DOHH2 (cell line): ENCODE measurements at regions not wholly inside any gene's neighbourhood (a gene's known extent, or its start where the extent isn't known, plus 50 kb on each side); places are given as distances from the start of the nearest gene placed in this dataset.

Experiments
- H3F3A ChIP-seq: fragments of 200-600 bp; sonication (generic), shearing (Covaris generic); 2 replicates; pipeline ENCODE4 v1.6.0; 2016; ENCODE audit warnings: antibody characterized with exemption, mild to moderate bottlenecking; ENCODE audit not compliant: control insufficient read depth, insufficient read depth
- H3K27ac ChIP-seq: fragments of 200-600 bp; sonication (generic); 2 replicates; pipeline ENCODE4 v1.5.1; 2014; ENCODE audit warnings: low read depth, mild to moderate bottlenecking, low read length, moderate library complexity
- H3K27me3 ChIP-seq: fragments of 200-600 bp; sonication (generic); 2 replicates; pipeline ENCODE4 v1.6.1; 2014; ENCODE audit warnings: mild to moderate bottlenecking, low read length, mixed read lengths; ENCODE audit not compliant: control insufficient read depth
- H3K36me3 ChIP-seq: fragments of 200-600 bp; sonication (generic); 2 replicates; pipeline ENCODE4 v1.6.1; 2014; ENCODE audit warnings: mild to moderate bottlenecking, low read length, moderate library complexity, mixed read lengths; ENCODE audit not compliant: control insufficient read depth
- H3K4me1 ChIP-seq: fragments of 200-600 bp; sonication (generic); 2 replicates; pipeline ENCODE4 v1.6.1; 2014; ENCODE audit warnings: mild to moderate bottlenecking, low read length, mixed read lengths; ENCODE audit not compliant: control insufficient read depth
- H3K4me2 ChIP-seq: fragments of 200-600 bp; sonication (generic); 2 replicates; pipeline ENCODE4 v1.6.0; 2014; ENCODE audit warnings: mild to moderate bottlenecking, low read length, moderate library complexity
- H3K4me3 ChIP-seq: fragments of 200-600 bp; sonication (generic); 2 replicates; pipeline ENCODE4 v1.5.1; 2014; ENCODE audit warnings: mild to moderate bottlenecking, low read length, mixed read lengths
- H3K79me2 ChIP-seq: fragments of 200-600 bp; sonication (generic); 2 replicates; pipeline ENCODE4 v1.6.1; 2014; ENCODE audit warnings: mild to moderate bottlenecking, low read length, mixed read lengths; ENCODE audit not compliant: control insufficient read depth
- H3K9me2 ChIP-seq: fragments of 200-600 bp; sonication (generic); replicated peaks from 2 replicates; pipeline ENCODE4 v1.6.1; 2014; ENCODE audit warnings: mild to moderate bottlenecking, low read length, mixed read lengths; ENCODE audit not compliant: control insufficient read depth
- H3K9me3 ChIP-seq: fragments of 200-600 bp; sonication (generic); 2 replicates; pipeline ENCODE4 v1.6.1; 2014; ENCODE audit warnings: antibody characterized with exemption, low read length, mixed read lengths; ENCODE audit not compliant: control insufficient read depth, insufficient read depth
- H4K20me1 ChIP-seq: fragments of 200-600 bp; sonication (generic); 2 replicates; pipeline ENCODE4 v1.6.0; 2014; ENCODE audit warnings: low read depth, mild to moderate bottlenecking, antibody characterized with exemption, low read length, moderate library complexity; ENCODE audit not compliant: control insufficient read depth, insufficient read depth
- CTCF ChIP-seq: fragments of 200-600 bp; sonication (generic); IDR thresholded peaks from one replicate; pipeline ENCODE4 v1.5.1; 2014; ENCODE audit warnings: antibody characterized with exemption, mild to moderate bottlenecking, low read depth, low read length; ENCODE audit not compliant: poor library complexity, severe bottlenecking
- EZH2phosphoT487 ChIP-seq: fragments of 200-600 bp; sonication (generic); IDR thresholded peaks from 2 replicates; pipeline ENCODE4 v1.6.1; 2017; ENCODE audit warnings: borderline replicate concordance, mild to moderate bottlenecking, antibody characterized with exemption, low read length, moderate library complexity, mixed read lengths

- Histone ChIP-seq H3K27ac (no peak overlapping the region), H3K9me3 (no peaks in the 10 kb centered on the region), H3K4me2 (no peak overlapping the region), H3F3A (no peaks in the 10 kb centered on the region), H3K79me2 (no peaks in the 10 kb centered on the region), H4K20me1 (no peaks in the 10 kb centered on the region), H3K36me3 (no peaks in the 10 kb centered on the region), H3K9me2 (no peaks in the 10 kb centered on the region), H3K27me3 (peaks cover 17% of the 10 kb centered on the region), H3K4me1 (peaks cover 32% of the 10 kb centered on the region), H3K4me3 (no peak overlapping the region)
- no peak for TF ChIP-seq EZH2phosphoT487
- no peak for TF ChIP-seq CTCF
Observed at GRCh38 chr9:124135813-124136365, 121.9 kb upstream of the NEK6 start.

- peaks cover 17% of the 10 kb centered on the region for H3K27me3 ChIP-seq
- H3K9me3 ChIP-seq = no peaks in the 10 kb centered on the region
- H3K4me1 ChIP-seq = peaks cover 32% of the 10 kb centered on the region
- no peak overlapping the region for H3K4me3 ChIP-seq
- H3K9me2 ChIP-seq = no peaks in the 10 kb centered on the region
- peak overlapping the region; percentile 40 for H3K4me2 ChIP-seq
- TF ChIP-seq EZH2phosphoT487 = no peak
- H4K20me1 ChIP-seq = no peaks in the 10 kb centered on the region
- H3K27ac ChIP-seq = no peak overlapping the region
- no peaks in the 10 kb centered on the region for H3F3A ChIP-seq
- no peaks in the 10 kb centered on the region for H3K36me3 ChIP-seq
- H3K79me2 ChIP-seq = no peaks in the 10 kb centered on the region
Observed at GRCh38 chr9:124137009-124137943, 120.5 kb upstream of the NEK6 start.

- no peak overlapping the region for H3K4me2 ChIP-seq
- peaks cover 17% of the 10 kb centered on the region for H3K27me3 ChIP-seq
- TF ChIP-seq EZH2phosphoT487 (no peak), CTCF (no peak)
- no peaks in the 10 kb centered on the region for H3F3A ChIP-seq
- H3K27ac ChIP-seq = no peak overlapping the region
- no peaks in the 10 kb centered on the region for H3K36me3 ChIP-seq
- H4K20me1 ChIP-seq = no peaks in the 10 kb centered on the region
- no peaks in the 10 kb centered on the region for H3K79me2 ChIP-seq
- H3K9me2 ChIP-seq = no peaks in the 10 kb centered on the region
- H3K9me3 ChIP-seq = no peaks in the 10 kb centered on the region
- H3K4me3 ChIP-seq = no peak overlapping the region
- peaks cover 32% of the 10 kb centered on the region for H3K4me1 ChIP-seq
Observed at GRCh38 chr9:124137944-124138335, 119.8 kb upstream of the NEK6 start.

- peaks cover 17% of the 10 kb centered on the region for H3K27me3 ChIP-seq
- peaks cover 26% of the 10 kb centered on the region for H3K4me1 ChIP-seq
- no peaks in the 10 kb centered on the region for H3K9me3 ChIP-seq
- H3K4me2 ChIP-seq = no peak overlapping the region
- no peaks in the 10 kb centered on the region for H3K36me3 ChIP-seq
- no peak overlapping the region for H3K27ac ChIP-seq
- TF ChIP-seq EZH2phosphoT487 (no peak), CTCF (no peak)
- H4K20me1 ChIP-seq = no peaks in the 10 kb centered on the region
- H3K4me3 ChIP-seq = no peak overlapping the region
- no peaks in the 10 kb centered on the region for H3F3A ChIP-seq
- H3K9me2 ChIP-seq = no peaks in the 10 kb centered on the region
- H3K79me2 ChIP-seq = no peaks in the 10 kb centered on the region
Observed at GRCh38 chr9:124139001-124139400, 118.7 kb upstream of the NEK6 start.
